Inferior parietal cortex (tissue), 1 donor: ENCODE measurements at regions not wholly inside any gene's neighbourhood (a gene's known extent, or its start where the extent isn't known, plus 50 kb on each side); places are given as distances from the start of the nearest gene placed in this dataset.
A peak's percentile ranks its signal among the peaks of the same experiment; 100 is the strongest.
"Not testable (repeated sequence)": the region's sequence is repeated elsewhere in the genome, so short reads cannot be mapped to it uniquely, and the experiment has no call there.

Experiments
- DNase-seq: peaks from one replicate; pipeline ENCODE4 v3.0.0-alpha.2; 2016; ENCODE audit errors: extremely low spot score

DNA sequence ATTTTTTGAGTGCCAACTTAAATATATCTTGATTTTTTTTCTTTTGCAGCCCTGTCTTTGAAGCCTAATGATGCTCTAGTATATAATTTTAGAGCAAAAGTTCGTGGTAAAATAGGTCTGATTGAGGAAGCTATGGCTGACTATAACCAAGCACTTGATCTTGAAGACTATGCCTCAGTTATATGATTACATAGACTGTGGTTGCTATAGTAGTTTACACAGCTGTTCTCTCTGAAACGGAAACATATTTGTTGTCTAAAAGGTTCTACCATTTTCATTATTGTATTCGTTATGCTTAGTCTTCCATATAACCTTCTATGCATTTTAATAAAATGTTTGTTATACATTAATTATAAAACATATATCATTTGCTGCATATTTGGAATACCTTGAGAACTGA lies 246.7 kb downstream of the TTC6 start:
- DNase-seq: no peak

DNA sequence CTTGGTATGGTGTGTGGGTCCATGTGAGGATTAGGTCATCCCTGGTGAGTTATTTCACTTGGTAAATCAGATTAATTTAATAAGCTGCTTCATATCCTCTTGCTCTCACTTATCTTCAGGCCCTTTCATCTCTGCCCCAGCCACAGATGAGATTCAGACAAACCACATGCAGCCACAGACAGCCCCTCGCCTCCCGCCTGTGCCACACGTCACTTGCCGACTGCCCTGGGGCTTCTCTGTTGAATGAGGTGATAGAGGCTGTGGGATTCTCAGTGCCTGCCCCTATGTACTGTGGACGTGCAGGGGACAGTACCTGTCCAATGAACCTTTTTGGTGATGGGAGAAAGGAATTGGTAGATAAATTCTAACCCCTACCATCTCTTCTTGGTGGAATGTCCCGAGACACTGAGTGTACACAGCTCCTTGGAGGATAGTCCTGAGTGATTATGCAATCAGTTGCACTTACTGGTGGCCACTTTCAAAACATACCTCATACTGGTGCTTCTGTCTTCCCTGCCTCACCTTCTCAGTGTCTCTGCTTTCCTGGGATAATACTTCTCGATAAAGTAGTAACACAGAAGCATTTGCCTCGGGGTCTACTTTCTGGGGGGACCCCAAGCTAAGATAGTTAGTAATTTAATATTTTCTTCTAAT lies 248.7 kb downstream of the TTC6 start:
- DNase-seq: no peak

DNA sequence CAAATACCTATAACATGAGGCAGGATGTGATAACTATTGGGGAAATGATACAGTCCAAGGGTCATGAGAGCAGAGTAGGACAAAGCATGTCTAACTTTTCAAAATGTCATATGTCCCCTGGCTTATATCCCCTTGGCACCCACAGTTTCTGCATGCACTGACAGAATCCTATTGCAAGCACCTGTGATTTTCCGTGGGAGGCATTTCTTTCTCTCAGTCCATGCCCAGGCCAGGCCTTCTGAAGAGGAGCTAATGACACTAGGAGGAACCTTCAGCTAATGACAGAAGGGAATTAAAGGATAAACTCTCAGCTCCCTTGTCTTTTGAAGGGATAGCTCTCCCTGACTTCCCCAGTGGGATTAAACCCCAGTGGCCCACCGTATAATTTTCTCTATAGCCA lies 249.2 kb downstream of the TTC6 start:
- no peak for DNase-seq

DNA sequence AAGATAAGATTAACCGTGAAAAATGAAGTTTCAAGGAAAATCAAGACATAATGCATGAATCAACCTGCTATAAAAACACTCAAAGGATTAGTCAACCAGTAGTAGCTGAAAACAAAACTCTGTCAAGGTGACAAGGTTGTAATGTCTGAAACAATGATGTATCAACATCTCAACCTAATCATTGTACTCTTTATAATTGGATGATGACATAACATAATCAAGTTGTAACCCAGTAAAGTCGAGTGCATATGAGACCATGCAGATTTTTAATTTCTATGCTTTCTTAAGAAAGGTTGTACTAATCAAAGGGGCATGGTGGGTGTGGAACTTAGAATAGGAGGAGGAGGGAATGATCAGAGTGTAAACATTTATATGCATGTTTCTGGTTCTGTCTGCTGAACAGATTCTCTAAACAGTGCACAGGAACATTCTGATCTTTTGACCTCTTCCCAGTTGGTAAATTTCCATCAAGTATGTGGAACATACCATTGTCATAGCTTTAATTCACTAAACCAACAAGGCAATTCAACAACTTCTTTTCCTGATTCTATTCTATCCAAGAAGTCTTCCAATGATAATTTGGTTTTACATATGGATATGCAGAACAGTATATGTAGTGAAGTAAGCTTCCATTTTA lies 253.7 kb downstream of the TTC6 start:
- no peak for DNase-seq

DNA sequence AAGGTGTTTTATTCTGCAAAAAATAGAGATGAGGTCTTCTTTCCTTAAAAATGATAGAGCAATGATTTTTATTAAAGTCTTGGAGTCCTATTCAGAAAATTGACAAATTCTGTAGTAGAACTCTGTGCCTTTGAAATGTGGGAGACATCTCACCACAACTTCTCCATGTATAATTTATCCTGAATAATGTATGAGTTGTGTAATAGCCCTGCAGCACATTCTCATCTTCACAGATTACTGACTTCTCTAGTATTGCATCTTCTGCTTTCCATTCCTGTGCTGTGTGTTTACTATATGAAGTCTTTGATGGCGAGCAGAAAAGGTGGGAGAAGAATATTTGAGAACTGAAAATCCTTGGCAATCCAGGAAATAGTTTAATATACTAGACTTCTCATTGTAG lies 255.6 kb downstream of the TTC6 start:
- no peak for DNase-seq

DNA sequence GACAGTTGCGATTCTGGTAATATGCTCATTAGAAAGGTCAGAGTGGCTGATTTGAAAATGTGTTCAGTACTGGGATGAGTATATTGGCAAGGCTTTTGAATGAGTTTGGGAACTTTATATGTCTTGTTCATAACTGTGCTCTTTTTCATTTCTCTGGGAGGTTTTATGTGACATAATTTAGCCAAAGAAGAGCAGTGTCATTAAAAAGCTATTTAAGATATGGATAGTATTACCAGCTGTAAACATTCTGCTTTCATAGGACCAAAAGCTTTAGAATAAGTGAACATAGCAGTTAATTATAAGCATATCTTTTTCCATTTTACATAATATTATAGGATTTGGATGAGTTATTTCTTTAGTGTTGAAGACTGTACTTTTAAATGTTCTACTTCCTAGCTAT lies 260.4 kb downstream of the TTC6 start:
- DNase-seq: no peak

DNA sequence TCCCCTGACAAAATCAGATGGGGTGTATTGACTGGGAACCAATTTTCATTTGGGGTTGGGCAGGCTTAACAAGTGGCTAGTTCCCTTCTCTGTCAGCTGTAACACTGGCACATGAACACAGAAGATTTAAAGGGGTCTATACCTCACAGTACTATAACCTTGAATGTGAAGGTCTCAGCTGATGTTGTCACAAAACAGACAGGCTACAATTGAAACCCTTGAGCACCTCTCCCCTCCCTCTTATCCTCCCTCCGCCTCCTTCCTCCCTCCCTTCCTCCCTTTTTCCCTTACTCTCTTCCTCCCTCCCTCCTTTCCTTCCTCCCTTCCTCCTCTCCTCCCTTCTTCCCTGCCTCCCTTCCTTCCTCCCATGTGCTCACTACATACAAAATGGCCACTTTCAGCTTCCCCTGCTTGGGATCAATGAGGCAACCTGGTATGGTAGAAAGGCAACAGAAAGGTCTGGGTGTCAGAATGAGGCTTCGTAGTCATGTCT lies 262.4 kb downstream of the TTC6 start:
- DNase-seq: no peak

DNA sequence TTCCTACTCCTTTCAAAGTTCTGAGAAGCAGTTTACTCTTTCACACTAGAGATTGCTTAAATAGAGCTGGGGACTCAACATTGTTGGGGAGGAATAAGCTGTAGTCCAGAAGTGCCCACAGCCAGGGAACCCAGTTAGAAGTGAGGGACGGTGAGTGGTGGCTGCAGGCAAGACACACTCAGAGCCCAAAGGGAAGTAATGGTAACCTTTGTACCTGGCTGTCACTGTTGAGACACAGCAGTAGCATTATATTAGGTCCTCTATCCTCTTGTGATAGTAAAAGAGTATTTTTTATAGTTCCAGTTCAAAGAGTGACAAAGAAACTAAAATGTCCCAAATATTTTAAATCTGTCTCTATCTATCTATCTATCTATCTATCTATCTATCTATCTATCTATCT lies 263.3 kb downstream of the TTC6 start:
- DNase-seq: no peak

DNA sequence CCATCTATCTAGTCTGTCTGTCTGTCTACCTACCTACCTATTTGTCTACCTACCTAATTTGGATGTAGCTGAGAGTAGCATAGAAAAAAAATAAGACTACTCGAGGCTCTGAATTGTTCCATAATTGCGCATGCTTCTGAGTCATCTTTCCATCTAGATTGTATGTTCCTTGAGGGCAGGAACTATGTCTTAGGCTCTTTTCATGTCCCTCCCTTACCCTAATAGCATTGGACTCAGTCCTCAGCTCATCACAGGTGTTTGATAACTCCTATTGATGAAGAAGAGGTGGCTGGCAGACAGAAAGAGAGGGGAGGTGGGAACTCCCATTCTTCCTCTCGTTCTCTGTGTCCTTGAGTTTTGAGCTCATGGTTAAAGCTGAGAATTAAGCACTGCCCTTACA lies 263.7 kb downstream of the TTC6 start:
- no peak for DNase-seq

DNA sequence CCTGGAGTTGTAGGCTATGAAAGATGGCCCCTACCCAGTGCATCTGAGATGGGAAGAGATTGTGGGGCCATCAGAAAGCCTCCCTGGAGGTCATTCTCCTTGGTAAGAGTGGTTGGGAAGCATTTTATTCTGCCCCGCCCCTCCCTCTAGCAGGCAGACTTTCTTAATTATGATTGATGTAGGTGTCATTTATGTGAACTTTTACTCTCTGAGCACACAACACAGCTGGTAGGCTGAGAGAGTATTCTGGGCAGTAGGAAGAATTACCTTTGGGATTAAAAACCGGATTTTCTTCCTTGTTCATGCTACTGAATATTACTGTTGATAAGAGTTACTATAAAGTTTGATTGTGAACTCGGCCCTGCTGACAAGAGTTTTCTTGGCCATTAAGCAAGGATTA lies 266.8 kb downstream of the TTC6 start:
- DNase-seq: no peak

DNA sequence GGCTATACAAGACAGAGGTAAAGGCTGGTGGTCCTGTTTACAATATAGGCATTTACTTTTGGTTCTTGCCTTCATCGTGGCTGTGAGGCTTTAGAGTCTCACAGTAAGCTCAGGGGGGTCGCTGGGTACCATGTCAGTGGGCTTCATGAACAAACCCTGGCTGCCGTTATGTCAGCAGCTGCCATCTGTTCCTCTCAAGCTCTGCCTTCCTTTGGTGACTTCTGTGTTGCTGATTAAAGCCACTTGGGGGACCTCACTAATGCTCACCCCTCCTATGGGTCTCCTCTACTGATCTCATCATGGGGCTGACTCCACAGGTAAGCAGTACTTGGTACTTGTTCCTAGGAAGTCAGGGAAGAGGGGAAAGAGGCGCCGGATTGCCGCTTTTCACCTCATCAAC lies 268.7 kb downstream of the TTC6 start:
- no peak for DNase-seq

DNA sequence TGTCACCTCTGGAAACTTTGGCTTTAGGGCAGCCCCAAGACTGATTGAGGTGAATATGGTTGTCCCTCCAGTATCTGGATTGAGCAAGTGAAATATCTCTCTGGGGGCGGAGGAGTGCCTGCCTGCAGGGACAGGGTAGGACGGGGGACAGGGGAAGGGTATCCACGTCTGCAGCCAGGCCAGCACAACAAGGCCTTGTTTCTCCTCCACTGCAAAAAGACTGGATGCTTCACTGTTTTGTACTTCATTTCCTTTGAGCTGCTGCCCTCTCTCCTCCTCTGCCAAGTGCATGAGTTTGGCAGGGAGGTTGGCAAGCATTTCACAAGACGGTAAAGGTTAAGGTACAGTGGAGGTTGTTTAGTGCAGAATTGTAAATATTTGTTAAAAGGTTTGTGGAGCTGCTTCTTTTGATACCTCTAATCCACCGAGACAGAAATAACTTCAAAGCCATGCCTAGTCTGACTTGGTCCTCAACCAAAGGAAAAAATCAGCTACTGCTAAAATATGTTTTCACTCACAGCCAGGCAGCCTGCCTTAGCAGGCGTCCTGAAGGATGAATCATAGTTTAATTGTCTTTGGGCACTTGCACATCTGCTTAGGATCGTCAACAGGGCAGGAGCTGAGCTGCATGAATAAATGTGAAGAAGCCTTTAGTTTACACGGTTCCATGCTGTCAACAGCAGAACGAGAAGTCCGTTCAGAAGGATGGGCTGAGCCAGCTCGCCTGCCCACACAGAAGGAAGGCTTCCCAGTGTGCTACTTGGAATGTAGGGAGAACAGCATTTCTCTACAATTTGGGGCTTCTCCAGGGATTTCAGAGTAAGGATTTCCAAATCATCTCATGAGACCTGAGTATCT lies 269.7 kb downstream of the TTC6 start:
- DNase-seq: peak; percentile 63

DNA sequence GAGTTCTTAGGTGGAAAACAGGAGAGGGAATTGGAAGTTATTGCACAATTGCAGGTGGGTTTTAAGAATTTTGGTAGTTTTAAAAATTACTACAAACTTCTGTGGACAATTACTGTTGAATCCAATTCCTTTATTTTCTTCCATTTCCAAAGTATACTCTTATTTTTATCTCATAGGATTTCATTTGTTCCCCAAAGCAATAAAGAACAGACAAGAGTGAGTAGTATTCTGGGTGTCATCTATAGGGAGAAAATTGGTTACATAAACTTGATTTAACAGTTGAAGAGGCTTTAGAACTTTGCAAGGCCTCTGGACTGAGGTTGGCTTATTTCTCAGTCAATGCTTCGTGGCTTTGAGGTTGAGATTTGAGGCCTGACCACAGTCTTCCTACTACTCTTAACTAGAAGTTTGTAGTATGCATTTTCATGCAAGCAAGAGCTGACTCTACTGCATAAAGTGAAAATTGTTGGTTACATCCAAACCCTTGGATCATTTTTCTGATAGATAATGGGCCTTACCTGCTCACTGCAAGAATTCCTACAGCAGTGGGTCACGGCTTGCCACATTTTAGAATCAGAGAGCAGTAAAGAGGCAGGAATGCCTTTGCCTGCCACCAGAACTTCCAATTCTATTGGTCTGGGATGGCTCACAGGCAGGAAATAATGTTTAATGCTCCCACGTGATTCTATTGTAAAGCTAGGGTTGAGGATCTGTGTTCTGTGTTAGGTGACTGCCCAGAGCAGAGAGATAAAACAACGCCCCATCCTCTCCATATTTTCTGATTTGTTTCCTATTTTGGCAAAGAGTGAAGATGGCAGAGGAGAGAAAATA lies 270.5 kb downstream of the TTC6 start:
- no peak for DNase-seq

DNA sequence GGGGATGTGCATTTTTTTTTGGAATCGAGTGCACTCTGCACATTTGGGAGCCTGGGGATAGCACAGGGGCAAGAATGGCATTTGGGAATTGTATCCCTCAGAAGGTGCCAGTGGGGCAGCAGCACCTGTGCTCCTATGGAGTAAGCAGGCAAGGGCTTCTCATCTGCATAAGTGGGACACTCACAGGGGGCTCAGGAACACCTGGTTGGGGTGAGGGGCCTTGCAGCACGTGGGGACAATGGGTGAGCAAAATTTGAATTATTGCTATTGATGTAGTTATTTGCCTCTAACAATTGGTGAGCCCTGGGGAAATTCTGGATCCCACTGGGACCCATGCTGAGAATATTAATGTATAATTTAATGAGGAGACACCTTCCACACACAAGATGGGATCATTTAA lies 274.2 kb downstream of the TTC6 start:
- no peak for DNase-seq

DNA sequence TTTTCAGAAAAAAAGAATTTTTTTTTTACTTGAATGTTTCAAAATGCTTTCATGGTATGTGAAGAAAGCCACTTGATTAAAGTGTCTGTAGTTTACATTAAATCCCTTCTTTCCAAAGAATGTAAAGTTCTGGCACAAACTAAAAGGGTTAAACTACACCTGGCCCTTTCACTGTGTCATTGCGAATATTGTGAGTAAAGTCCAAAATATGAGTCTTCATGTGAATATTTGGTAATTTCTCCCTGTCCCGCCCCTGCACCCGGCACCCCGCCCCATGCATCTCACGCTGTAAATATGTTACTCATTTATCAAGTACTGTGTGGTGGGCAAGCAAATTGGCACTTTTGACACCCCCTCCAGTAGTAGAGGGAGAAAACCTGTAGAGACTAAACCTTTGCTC lies 274.7 kb downstream of the TTC6 start:
- DNase-seq: no peak

DNA sequence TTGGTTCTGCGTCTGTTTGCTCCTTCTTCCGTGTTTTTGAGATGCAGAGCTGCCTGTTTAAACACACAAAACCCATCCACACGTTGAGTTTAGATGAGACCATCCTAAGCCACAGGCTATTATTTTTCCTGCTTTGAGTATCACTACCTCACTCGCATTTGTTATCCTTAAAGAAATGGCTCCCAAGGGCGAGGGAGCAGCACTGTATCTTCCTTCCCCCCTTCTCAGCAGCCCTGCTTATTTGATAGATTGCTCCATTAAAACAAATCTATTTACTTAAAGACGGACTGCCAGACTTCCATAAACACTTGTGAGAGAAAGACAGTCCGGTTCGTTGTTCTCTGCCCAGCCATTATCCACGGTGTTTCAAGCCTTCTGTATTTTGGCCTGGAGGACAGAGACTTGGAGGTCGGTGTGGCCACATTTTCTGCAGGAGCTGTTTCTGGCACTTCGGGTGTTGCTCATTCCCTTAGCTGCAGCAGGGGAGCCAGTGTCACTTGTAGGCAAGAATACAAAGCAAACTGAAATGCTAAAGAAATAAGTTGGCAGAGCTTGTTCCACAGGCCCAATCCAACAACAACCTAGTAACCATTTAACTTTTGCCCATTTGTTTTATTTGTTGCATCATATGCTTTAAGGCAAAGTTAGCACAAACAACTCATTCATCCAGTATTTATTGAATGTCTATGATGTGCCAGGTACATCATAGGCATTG lies 275.4 kb downstream of the TTC6 start:
- DNase-seq: no peak

DNA sequence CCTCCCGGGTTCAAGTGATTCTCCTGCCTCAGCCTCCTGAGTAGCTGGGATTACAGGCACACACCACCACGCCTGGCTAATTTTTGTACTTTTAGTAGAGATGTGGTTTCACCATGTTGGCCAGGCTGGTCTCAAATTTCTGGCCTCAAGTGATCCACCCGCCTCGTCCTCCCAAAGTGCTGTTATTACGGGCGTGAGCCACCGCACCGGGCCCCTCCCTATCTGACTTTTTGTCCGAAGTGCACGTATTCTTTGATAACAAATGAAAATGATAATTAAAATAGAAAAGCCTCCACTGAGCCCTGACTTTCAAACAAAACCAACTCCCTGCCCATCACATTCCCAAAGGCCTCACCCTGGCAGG lies 278.6 kb downstream of the TTC6 start:
- DNase-seq: not testable (repeated sequence)

DNA sequence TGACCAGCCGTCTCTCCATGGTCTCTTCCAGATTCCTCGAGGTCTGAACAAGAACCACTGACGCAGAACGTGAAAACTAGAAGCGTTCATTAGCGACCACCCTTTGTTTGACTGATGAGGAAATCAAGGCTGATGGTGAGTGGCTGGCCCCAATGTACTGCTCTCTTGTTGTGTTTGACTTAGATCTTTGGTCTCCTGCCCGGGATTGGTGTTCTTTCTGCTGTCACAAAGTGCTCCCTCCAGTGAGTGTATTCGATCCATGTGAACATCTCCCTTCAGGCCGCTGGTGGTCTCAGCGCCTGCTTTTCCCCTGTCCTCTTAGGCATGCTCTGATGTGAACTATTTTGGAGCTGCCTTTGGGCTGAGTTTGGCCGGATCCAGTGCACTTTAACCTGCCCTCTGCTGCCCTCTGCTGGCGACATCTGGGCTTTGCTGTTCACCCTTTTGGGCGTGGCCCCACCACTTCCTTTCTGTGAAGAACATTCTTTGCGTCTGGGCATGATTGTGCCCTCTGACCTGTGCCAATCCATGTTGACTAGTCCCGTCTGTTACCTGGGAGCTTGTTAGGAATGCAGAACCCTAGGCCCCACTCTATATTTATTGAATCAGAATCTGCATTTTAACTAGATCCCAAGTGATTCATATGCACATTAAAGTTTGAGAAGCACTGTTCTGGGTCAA lies 279.1 kb downstream of the TTC6 start:
- DNase-seq: peak; percentile 74

DNA sequence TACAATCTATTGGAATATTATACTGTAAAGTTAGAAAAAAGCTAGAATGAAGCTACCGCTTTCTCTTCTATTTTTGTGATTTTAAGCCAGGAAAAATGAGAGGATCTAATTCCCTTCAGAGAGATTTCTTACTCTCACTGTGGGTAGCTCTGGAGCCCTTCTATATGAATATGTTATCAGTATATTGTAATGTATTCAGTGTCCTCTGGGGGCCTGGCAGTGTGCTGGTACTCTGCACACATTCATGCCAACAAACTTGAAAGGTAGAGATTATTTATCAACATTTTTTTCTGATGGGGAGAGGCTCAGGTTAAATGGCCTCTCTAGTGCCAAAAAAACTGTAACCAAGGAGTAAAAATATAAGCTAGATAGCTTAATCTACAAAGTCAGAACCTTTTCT lies 292.8 kb downstream of the TTC6 start:
- DNase-seq: no peak

DNA sequence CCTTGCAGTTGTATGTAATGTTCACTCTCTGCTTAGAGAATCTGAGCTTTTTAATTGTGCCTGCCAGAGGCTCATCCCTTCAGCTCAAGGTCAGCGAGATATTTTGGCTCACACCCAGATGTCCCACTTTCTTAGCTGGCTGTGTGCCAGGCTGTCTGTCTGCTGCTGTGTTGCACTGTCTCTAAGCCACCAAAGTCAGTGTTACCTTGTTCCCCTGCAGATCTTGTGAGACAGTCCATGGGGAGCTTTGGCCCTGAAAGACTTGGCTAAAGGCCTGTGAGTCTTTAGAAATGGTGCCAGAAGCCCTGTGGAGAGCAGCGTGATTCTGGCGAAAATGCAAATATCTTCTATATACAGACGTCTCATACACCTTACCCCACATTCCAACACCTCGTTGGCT lies 293.7 kb downstream of the TTC6 start:
- DNase-seq: no peak

DNA sequence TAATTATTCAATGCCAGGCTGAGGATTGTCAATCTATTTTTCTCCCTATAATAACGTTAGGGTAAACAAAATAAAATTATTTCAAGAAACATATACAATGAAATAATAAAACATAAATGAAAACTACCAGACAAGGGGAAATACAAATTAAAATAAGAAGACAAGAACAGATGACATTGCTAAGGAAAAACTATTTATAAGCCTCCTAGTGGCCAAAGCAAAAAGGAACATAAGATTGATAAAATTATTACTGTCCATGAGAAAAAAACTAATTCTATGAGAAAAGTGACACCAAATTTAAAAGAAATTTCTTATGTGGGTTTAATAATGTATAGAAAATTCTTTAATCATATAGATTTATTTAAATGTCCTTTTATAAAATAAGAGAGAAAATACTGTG lies 294.7 kb downstream of the TTC6 start:
- DNase-seq: no peak
